Breast epithelium (tissue), 3 donors: ENCODE measurements at regions not wholly inside any gene's neighbourhood (a gene's known extent, or its start where the extent isn't known, plus 50 kb on each side); places are given as distances from the start of the nearest gene placed in this dataset.

Experiments
- CTCF ChIP-seq, 3 donors: fragments of 450-650 bp; IDR thresholded peaks; one replicate each; pipeline ENCODE4 v1.5.1; 2016 to 2017; ENCODE audit warnings: antibody characterized with exemption in 3 of 3, mild to moderate bottlenecking in 3 of 3, moderate library complexity in 3 of 3
- POLR2A ChIP-seq: fragments of 450-650 bp; IDR thresholded peaks from one replicate; pipeline ENCODE4 v1.6.1; 2016; ENCODE audit warnings: antibody characterized with exemption, mild to moderate bottlenecking, moderate library complexity
- POLR2AphosphoS5 ChIP-seq, 3 donors: sonication (generic); formaldehyde crosslinking; IDR thresholded peaks; one replicate each; pipeline ENCODE4 v1.6.1; 2017; ENCODE audit warnings: antibody characterized with exemption in 3 of 3

GRCh38 chr5:167488371-167488770 lies 803.1 kb upstream of the WWC1 start:
- TF ChIP-seq CTCF (IDR thresholded peaks at IDR 0.05): no peak
- TF ChIP-seq POLR2AphosphoS5 (IDR thresholded peaks at IDR 0.05): no peak
- TF ChIP-seq POLR2A: no peak
